GM12878 (cell line): ENCODE measurements at regions not wholly inside any gene's neighbourhood (a gene's known extent, or its start where the extent isn't known, plus 50 kb on each side); places are given as distances from the start of the nearest gene placed in this dataset.

Experiments used
- ATAC-seq: fragments of 200-7000 bp; cut with Tn5 transposase; 3 replicates; pipeline ENCODE4 v1.9.1; 2020; ENCODE audit warnings: mild to moderate bottlenecking, moderate library complexity
- BruUV-seq: library from RNA; stranded (reverse); fragments of 400-500 nt; replicated peaks from 2 replicates; lab custom pipeline; 2021; lab: Mats Ljungman, UMichigan
- CTCF ChIA-PET: fragments of 300-600 bp; sonication (Branson Sonifier 250); formaldehyde crosslinking; extraction: SDS; loops from one replicate; lab custom pipeline; 2021; ENCODE audit warnings: inconsistent platforms; lab: Yijun Ruan, JAX
- POLR2A ChIA-PET: fragments of 350-600 bp; formaldehyde crosslinking; extraction: SDS; loops from one replicate; lab custom pipeline; 2021; ENCODE audit warnings: inconsistent platforms; lab: Charles Lee
- RAD21 ChIA-PET: fragments of 300-600 bp; sonication (Branson Sonifier 250); formaldehyde crosslinking; loops from one replicate; lab custom pipeline; 2023; ENCODE audit warnings: antibody characterized with exemption; ENCODE audit not compliant: unreplicated experiment; lab: Charles Lee
- SMC1A ChIA-PET: fragments of 300-600 bp; sonication (Branson Sonifier 250); formaldehyde crosslinking; loops from one replicate; lab custom pipeline; 2023; ENCODE audit not compliant: unreplicated experiment, uncharacterized antibody; lab: Charles Lee
- DNase-seq: peaks from one replicate; pipeline ENCODE4 v3.0.0-alpha.2; 2011; ENCODE audit warnings: low read depth, low spot score
- FAIRE-seq: peaks from 3 replicates; lab custom pipeline; 2011; peaks lifted over from hg19 to GRCh38; lab: Jason Lieb, UNC
- H2AFZ ChIP-seq: 2 replicates; pipeline ENCODE4 v1.6.0; 2011; ENCODE audit warnings: low read depth, low read length, control low read depth; ENCODE audit not compliant: control insufficient read depth
- H3K27ac ChIP-seq: 2 replicates; pipeline ENCODE4 v1.5.1; 2011; ENCODE audit warnings: control low read depth; ENCODE audit not compliant: control insufficient read depth, insufficient read depth
- H3K27me3 ChIP-seq, 2 experiments: replicated peaks in 1 of 2; 2 replicates each; pipeline versions ENCODE4 v1.6.0 to v1.6.1; 2011; ENCODE audit warnings: low read length in 1 of 2; ENCODE audit not compliant: control insufficient read depth in 2 of 2, insufficient read depth in 2 of 2
- H3K36me3 ChIP-seq, 2 experiments: 2 replicates each; pipeline ENCODE4 v1.5.1; 2011; ENCODE audit warnings: low read length in 1 of 2; ENCODE audit not compliant: control insufficient read depth in 2 of 2, insufficient read depth in 2 of 2
- H3K4me1 ChIP-seq: 2 replicates; pipeline ENCODE4 v1.6.1; 2011; ENCODE audit warnings: mild to moderate bottlenecking, low read length, moderate library complexity, mixed read lengths; ENCODE audit not compliant: control insufficient read depth, insufficient read depth
- H3K4me2 ChIP-seq: 2 replicates; pipeline ENCODE4 v1.6.0; 2011; ENCODE audit warnings: control low read depth; ENCODE audit not compliant: control insufficient read depth, insufficient read depth
- H3K4me3 ChIP-seq: fragments of 200-600 bp; sonication (generic); 2 replicates; pipeline ENCODE4 v1.5.1; 2016
- H3K79me2 ChIP-seq: 2 replicates; pipeline ENCODE4 v1.6.0; 2011; ENCODE audit warnings: low read length; ENCODE audit not compliant: control insufficient read depth, insufficient read depth
- H3K9ac ChIP-seq: 2 replicates; pipeline ENCODE4 v1.8.0; 2011; ENCODE audit warnings: low read length, control low read depth, mixed read lengths; ENCODE audit not compliant: control insufficient read depth, insufficient read depth
- H3K9me3 ChIP-seq: replicated peaks from 3 replicates; pipeline ENCODE4 v1.5.1; 2011; ENCODE audit warnings: mild to moderate bottlenecking, low read length; ENCODE audit not compliant: control insufficient read depth, insufficient read depth
- H4K20me1 ChIP-seq: 2 replicates; pipeline ENCODE4 v1.6.0; 2011; ENCODE audit not compliant: control insufficient read depth, insufficient read depth
- CREB1 ChIP-seq: IDR thresholded peaks from 2 replicates; pipeline ENCODE4 v1.6.1; 2012; ENCODE audit warnings: low read depth, mild to moderate bottlenecking, inconsistent platforms
- KAT2A ChIP-seq: conservative IDR thresholded peaks from 2 replicates; pipeline ENCODE4 v1.6.1; 2011; ENCODE audit warnings: low read depth, low read length; ENCODE audit not compliant: control insufficient read depth
- MTA3 ChIP-seq: IDR thresholded peaks from 2 replicates; pipeline ENCODE4 v1.6.1; 2012; ENCODE audit warnings: low read length, inconsistent platforms, borderline replicate concordance
- MYB ChIP-seq: fragments of 150-350 bp; IDR thresholded peaks from 2 replicates; pipeline ENCODE4 v1.6.1; 2014; ENCODE audit warnings: mild to moderate bottlenecking, low read depth, low read length, borderline replicate concordance
- MYC ChIP-seq: IDR thresholded peaks from 2 replicates; pipeline ENCODE4 v1.6.1; 2011; ENCODE audit warnings: mild to moderate bottlenecking, low read length, moderate library complexity, inconsistent platforms; ENCODE audit not compliant: insufficient read depth, insufficient replicate concordance, insufficient read length, severe bottlenecking
- POU2F2 ChIP-seq: IDR thresholded peaks from 3 replicates; pipeline ENCODE4 v1.6.1; 2011; ENCODE audit warnings: low read depth, mild to moderate bottlenecking, low read length, borderline replicate concordance
- RAD21 ChIP-seq: IDR thresholded peaks from 2 replicates; pipeline ENCODE4 v1.6.1; 2011; ENCODE audit warnings: mild to moderate bottlenecking, low read depth, low read length, moderate library complexity; ENCODE audit not compliant: insufficient read depth
- SPI1 ChIP-seq: IDR thresholded peaks from 2 replicates; pipeline ENCODE4 v1.6.1; 2011; ENCODE audit warnings: low read depth, mild to moderate bottlenecking, low read length, moderate library complexity, borderline replicate concordance; ENCODE audit not compliant: insufficient read depth
- SUPT20H ChIP-seq: IDR thresholded peaks from 2 replicates; pipeline ENCODE4 v1.6.1; 2011; ENCODE audit warnings: low read depth, mild to moderate bottlenecking, low read length, moderate library complexity, borderline replicate concordance; ENCODE audit not compliant: control insufficient read depth
- TARDBP ChIP-seq: IDR thresholded peaks from 2 replicates; pipeline ENCODE4 v1.6.1; 2016; ENCODE audit warnings: borderline replicate concordance
- ZNF274 ChIP-seq: IDR thresholded peaks from one replicate; pipeline ENCODE4 v1.8.0; 2011; ENCODE audit not compliant: insufficient read length, insufficient read depth
- WGBS: methylation state at CpG from one replicate; pipeline ENCODE4 v1.1.6; 2016; ENCODE audit warnings: low lambda C conversion rate; ENCODE audit not compliant: insufficient replicate concordance, insufficient coverage; ENCODE audit errors: missing lambda C conversion rate; 5-methylcytosine and 5-hydroxymethylcytosine counted together
- in situ Hi-C: fragments of 300-500 bp; cut with MboI; formaldehyde crosslinking; loops from 9 replicates; pipeline ENCODE4 v1.14.3; 2018; ENCODE audit warnings: mixed read lengths
- intact Hi-C: fragments of 100-400 bp; cut with micrococcal nuclease; formaldehyde crosslinking; loops from one replicate; pipeline ENCODE4 v1.14.2; 2022; ENCODE audit not compliant: unreplicated experiment
- TF ChIP-seq, protein P1 (sequence below): fragments of 450-650 bp; IDR thresholded peaks from 2 replicates; pipeline ENCODE4 v1.6.1; 2018; ENCODE audit warnings: borderline replicate concordance, mild to moderate bottlenecking; ENCODE audit not compliant: partially characterized antibody

- ATAC-seq (no peak), FAIRE-seq (no peak), DNase-seq (no peak)
- no peaks in the 10 kb centered on the region for H4K20me1 ChIP-seq
- no peak overlapping the region for H2AFZ ChIP-seq
- WGBS, result 63% methylated on average over 1 of the region's 1 CpG
- no peak for TF ChIP-seq POU2F2
- no peak for TF ChIP-seq ZNF274
- no peak for TF ChIP-seq TARDBP
- no peak for TF ChIP-seq KAT2A
- ChIA-PET SMC1A (interaction anchor here (0.8 to 1.7 kb wide), 6 partner anchors 9 to 422 kb away, joined by 3 to 5 read pairs (median 3); no protein-coding TSS in a partner anchor), RAD21 (interaction anchor here (1.2 kb wide), 1 partner anchor 422 kb away, joined by 3 read pairs; no protein-coding TSS in a partner anchor), POLR2A (no interaction called here), CTCF (interaction anchor here (1.4 kb wide), 1 partner anchor 422 kb away, joined by 6 read pairs; no protein-coding TSS in a partner anchor)
- intact Hi-C loops, result no loop called here
- H3K9ac ChIP-seq, result no peak overlapping the region
- H3K4me3 ChIP-seq, result no peak overlapping the region
- H3K36me3 ChIP-seq, result no peaks in the 10 kb centered on the region
- H3K4me1 ChIP-seq, result peaks cover 21% of the 10 kb centered on the region
- no peak overlapping the region for H3K4me2 ChIP-seq
- H3K79me2 ChIP-seq, result no peaks in the 10 kb centered on the region
- H3K9me3 ChIP-seq, result no peaks in the 10 kb centered on the region; the same call in 1 of the 3 replicates
- no peaks in the 10 kb centered on the region for H3K27me3 ChIP-seq
- in situ Hi-C loops, result no loop called here
- H3K27ac ChIP-seq, result no peak overlapping the region
- no TSS peak for BruUV-seq
These were observed 385.0 kb upstream of the SLC30A5 start for GRCh38 chr5:68708842-68709170.

- Histone ChIP-seq H3K27ac (no peak overlapping the region), H3K9me3 (no peaks in the 10 kb centered on the region; the same call in 1 of the 3 replicates), H4K20me1 (no peaks in the 10 kb centered on the region), H3K9ac (no peak overlapping the region)
- BruUV-seq, result no TSS peak
- RAD21 ChIA-PET, result interaction anchor here (1.2 kb wide), 1 partner anchor 422 kb away, joined by 3 read pairs; no protein-coding TSS in a partner anchor
- DNase-seq, result no peak
- POLR2A ChIA-PET, result interaction anchor here (0.6 kb wide), 1 partner anchor 301 kb away, joined by 7 read pairs; no protein-coding TSS in a partner anchor
- TF ChIP-seq, protein P1, sequence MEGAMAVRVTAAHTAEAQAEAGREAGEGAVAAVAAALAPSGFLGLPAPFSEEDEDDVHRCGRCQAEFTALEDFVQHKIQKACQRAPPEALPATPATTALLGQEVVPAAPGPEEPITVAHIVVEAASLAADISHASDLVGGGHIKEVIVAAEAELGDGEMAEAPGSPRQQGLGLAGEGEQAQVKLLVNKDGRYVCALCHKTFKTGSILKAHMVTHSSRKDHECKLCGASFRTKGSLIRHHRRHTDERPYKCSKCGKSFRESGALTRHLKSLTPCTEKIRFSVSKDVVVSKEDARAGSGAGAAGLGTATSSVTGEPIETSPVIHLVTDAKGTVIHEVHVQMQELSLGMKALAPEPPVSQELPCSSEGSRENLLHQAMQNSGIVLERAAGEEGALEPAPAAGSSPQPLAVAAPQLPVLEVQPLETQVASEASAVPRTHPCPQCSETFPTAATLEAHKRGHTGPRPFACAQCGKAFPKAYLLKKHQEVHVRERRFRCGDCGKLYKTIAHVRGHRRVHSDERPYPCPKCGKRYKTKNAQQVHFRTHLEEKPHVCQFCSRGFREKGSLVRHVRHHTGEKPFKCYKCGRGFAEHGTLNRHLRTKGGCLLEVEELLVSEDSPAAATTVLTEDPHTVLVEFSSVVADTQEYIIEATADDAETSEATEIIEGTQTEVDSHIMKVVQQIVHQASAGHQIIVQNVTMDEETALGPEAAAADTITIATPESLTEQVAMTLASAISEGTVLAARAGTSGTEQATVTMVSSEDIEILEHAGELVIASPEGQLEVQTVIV, result no peak
- TF ChIP-seq CREB1, result no peak
- TF ChIP-seq MYB, result no peak
- TF ChIP-seq RAD21, result no peak
- no peak for TF ChIP-seq SUPT20H
- no peak for TF ChIP-seq SPI1
- TF ChIP-seq MYC, result no peak
- no peak for TF ChIP-seq MTA3
- TF ChIP-seq, all 136 proteins: peak for 0
- 97% methylated on average over 2 of the region's 2 CpGs for WGBS
- ChIA-PET CTCF (interaction anchor here (1.4 kb wide), 1 partner anchor 422 kb away, joined by 6 read pairs; no protein-coding TSS in a partner anchor), SMC1A (interaction anchor here (0.8 to 1.7 kb wide), 5 partner anchors 8 to 69 kb away, joined by 3 to 5 read pairs (median 3); no protein-coding TSS in a partner anchor)
- no peak overlapping the region for H3K4me3 ChIP-seq
- H3K36me3 ChIP-seq, result no peaks in the 10 kb centered on the region
- no peaks in the 10 kb centered on the region for H3K79me2 ChIP-seq
- intact Hi-C loops (no loop called here), in situ Hi-C loops (no loop called here)
- FAIRE-seq (no peak), ATAC-seq (no peak)
- H3K27me3 ChIP-seq, result no peaks in the 10 kb centered on the region
- H2AFZ ChIP-seq, result no peak overlapping the region
- no peak overlapping the region for H3K4me2 ChIP-seq
- H3K4me1 ChIP-seq, result peaks cover 21% of the 10 kb centered on the region
These were observed 384.6 kb upstream of the SLC30A5 start for GRCh38 chr5:68709239-68709638.
